H1 (cell line): ENCODE measurements at regions not wholly inside any gene's neighbourhood (a gene's known extent, or its start where the extent isn't known, plus 50 kb on each side); places are given as distances from the start of the nearest gene placed in this dataset.

Experiments used
- CTCF ChIA-PET: fragments of 300-600 bp; sonication (Branson Sonifier 250); formaldehyde crosslinking; loops from one replicate; lab custom pipeline; 2021; ENCODE audit not compliant: partially characterized antibody; lab: Charles Lee
- POLR2A ChIA-PET: fragments of 300-600 bp; sonication (Branson Sonifier 250); formaldehyde crosslinking; loops from one replicate; lab custom pipeline; 2021; ENCODE audit warnings: inconsistent platforms; ENCODE audit not compliant: partially characterized antibody; lab: Charles Lee
- DNase-seq, 2 experiments: peaks; one replicate each; pipeline versions ENCODE4 v3.0.0 to v3.0.0-alpha.2; 2010 to 2022; ENCODE audit warnings: low spot score in 2 of 2, low read depth in 1 of 2, mixed read lengths in 1 of 2
- FAIRE-seq: peaks from 2 replicates; lab custom pipeline; 2011; peaks lifted over from hg19 to GRCh38; lab: Jason Lieb, UNC
- H2AFZ ChIP-seq: 2 replicates; pipeline ENCODE4 v1.8.1; 2012; ENCODE audit warnings: low read length, inconsistent platforms
- H2AK5ac ChIP-seq: 2 replicates; pipeline ENCODE4 v1.6.1; 2013; ENCODE audit warnings: low read depth, low read length
- H2BK120ac ChIP-seq: replicated peaks from 2 replicates; pipeline ENCODE3; 2013; ENCODE audit warnings: low read depth, low read length, inconsistent platforms
- H2BK12ac ChIP-seq: 2 replicates; pipeline ENCODE4 v1.6.1; 2013; ENCODE audit warnings: low read depth, low read length
- H2BK15ac ChIP-seq: 2 replicates; pipeline ENCODE4 v1.6.1; 2013; ENCODE audit warnings: low read length
- H2BK20ac ChIP-seq: 2 replicates; pipeline ENCODE4 v1.6.1; 2013; ENCODE audit warnings: low read length
- H2BK5ac ChIP-seq: 2 replicates; pipeline ENCODE4 v1.6.1; 2013; ENCODE audit warnings: low read depth, low read length
- H3K14ac ChIP-seq: 2 replicates; pipeline ENCODE4 v1.6.1; 2013; ENCODE audit warnings: inconsistent platforms; ENCODE audit not compliant: insufficient read length
- H3K18ac ChIP-seq: 2 replicates; pipeline ENCODE4 v1.6.1; 2013; ENCODE audit warnings: low read length; ENCODE audit errors: extremely low read depth
- H3K23ac ChIP-seq: 2 replicates; pipeline ENCODE4 v1.6.1; 2013; ENCODE audit warnings: inconsistent platforms; ENCODE audit not compliant: insufficient read length
- H3K23me2 ChIP-seq: 2 replicates; pipeline ENCODE4 v1.6.1; 2013; ENCODE audit warnings: low read depth, low read length
- H3K27ac ChIP-seq: 2 replicates; pipeline ENCODE4 v1.6.1; 2011; ENCODE audit warnings: low read depth, low read length, inconsistent platforms
- H3K27me3 ChIP-seq, 4 experiments: replicated peaks in 1 of 4; 1 replicate in 1 of 4; 2 replicates in 3 of 4; pipeline versions ENCODE4 v1.6.1 to v1.8.1; 2011 to 2013; ENCODE audit warnings: low read length in 3 of 4, mild to moderate bottlenecking in 3 of 4, inconsistent platforms in 2 of 4, mixed read lengths in 2 of 4, moderate library complexity in 1 of 4; ENCODE audit not compliant: control insufficient read depth in 3 of 4, insufficient read depth in 3 of 4; ENCODE audit errors: extremely low read depth in 1 of 4
- H3K36me3 ChIP-seq, 4 experiments: 2 replicates each; pipeline versions ENCODE4 v1.6.1 to v1.8.1; 2011 to 2013; ENCODE audit warnings: mild to moderate bottlenecking in 4 of 4, low read length in 3 of 4, moderate library complexity in 2 of 4, control low read depth in 1 of 4, inconsistent platforms in 1 of 4; ENCODE audit not compliant: insufficient read depth in 4 of 4, control insufficient read depth in 2 of 4
- H3K4ac ChIP-seq: replicated peaks from 2 replicates; pipeline ENCODE3; 2013; ENCODE audit warnings: low read length, low read depth, mixed read lengths, inconsistent platforms; ENCODE audit not compliant: insufficient read length
- H3K4me1 ChIP-seq, 4 experiments: replicated peaks in 1 of 4; 1 replicate in 1 of 4; 2 replicates in 3 of 4; pipeline versions ENCODE4 v1.6.1 to v1.8.1; 2011 to 2013; ENCODE audit warnings: low read length in 3 of 4, inconsistent platforms in 2 of 4, mixed read lengths in 1 of 4; ENCODE audit not compliant: insufficient read depth in 4 of 4, control insufficient read depth in 3 of 4
- H3K4me2 ChIP-seq, 2 experiments: 2 replicates each; pipeline versions ENCODE4 v1.6.1 to v1.8.1; 2011 to 2013; ENCODE audit warnings: low read depth in 2 of 2, low read length in 2 of 2, control low read depth in 1 of 2, inconsistent platforms in 1 of 2, mild to moderate bottlenecking in 1 of 2; ENCODE audit not compliant: insufficient read depth in 1 of 2
- H3K4me3 ChIP-seq, 4 experiments: fragments of 200-600, 300-600 bp in 1 of 4; sonication (generic), shearing (Covaris generic), sonication (Bioruptor Twin) in 1 of 4; 2 replicates each; pipeline versions ENCODE4 v1.5.1 to v1.8.1; 2011 to 2016; ENCODE audit warnings: low read length in 4 of 4, low read depth in 3 of 4, control low read depth in 2 of 4, inconsistent platforms in 2 of 4, mild to moderate bottlenecking in 2 of 4, mixed read lengths in 1 of 4, moderate library complexity in 1 of 4; ENCODE audit not compliant: insufficient read depth in 2 of 4; ENCODE audit errors: extremely low read depth in 1 of 4
- H3K56ac ChIP-seq: replicated peaks from 2 replicates; pipeline ENCODE3; 2013; ENCODE audit warnings: low read depth, mild to moderate bottlenecking, mixed read lengths, low read length, inconsistent platforms; ENCODE audit not compliant: insufficient read length
- H3K79me1 ChIP-seq: 2 replicates; pipeline ENCODE4 v1.6.1; 2013; ENCODE audit warnings: low read depth, low read length, control low read depth
- H3K79me2 ChIP-seq, 2 experiments: 2 replicates each; pipeline versions ENCODE4 v1.6.1 to v1.8.1; 2012 to 2013; ENCODE audit warnings: low read length in 2 of 2, mild to moderate bottlenecking in 2 of 2, inconsistent platforms in 1 of 2; ENCODE audit not compliant: insufficient read depth in 2 of 2, control insufficient read depth in 1 of 2
- H3K9ac ChIP-seq, 4 experiments: replicated peaks in 1 of 4; 1 replicate in 1 of 4; 2 replicates in 3 of 4; pipeline versions ENCODE4 v1.6.1 to v1.8.1; 2011 to 2013; ENCODE audit warnings: low read depth in 3 of 4, low read length in 3 of 4, control low read depth in 2 of 4, mild to moderate bottlenecking in 2 of 4, moderate library complexity in 2 of 4, inconsistent platforms in 1 of 4; ENCODE audit errors: extremely low read depth in 1 of 4
- H3K9me3 ChIP-seq, 2 experiments: 2 replicates each; pipeline versions ENCODE4 v1.6.1 to v1.8.1; 2012 to 2013; ENCODE audit warnings: mild to moderate bottlenecking in 2 of 2, moderate library complexity in 2 of 2, control low read depth in 1 of 2, inconsistent platforms in 1 of 2, low read depth in 1 of 2, low read length in 1 of 2, mixed read lengths in 1 of 2; ENCODE audit not compliant: insufficient read depth in 2 of 2
- H4K20me1 ChIP-seq, 2 experiments: replicated peaks in 1 of 2; 2 replicates each; pipeline versions ENCODE3 to v1.8.1; 2011 to 2013; ENCODE audit warnings: inconsistent platforms in 2 of 2, low read length in 2 of 2, mild to moderate bottlenecking in 1 of 2; ENCODE audit not compliant: insufficient read depth in 2 of 2, control insufficient read depth in 1 of 2
- H4K5ac ChIP-seq: 2 replicates; pipeline ENCODE4 v1.6.1; 2013; ENCODE audit warnings: low read length, low read depth, mixed read lengths, inconsistent platforms; ENCODE audit not compliant: insufficient read length
- H4K8ac ChIP-seq: 2 replicates; pipeline ENCODE4 v1.8.0; 2013; ENCODE audit warnings: mild to moderate bottlenecking, moderate library complexity, low read length, inconsistent platforms; ENCODE audit not compliant: insufficient read depth; ENCODE audit errors: extremely low read depth
- H4K91ac ChIP-seq: replicated peaks from 2 replicates; pipeline ENCODE3; 2013; ENCODE audit warnings: low read length, mixed read lengths, inconsistent platforms; ENCODE audit not compliant: insufficient read length
- BRCA1 ChIP-seq: IDR thresholded peaks from 2 replicates; pipeline ENCODE4 v1.6.1; 2012; ENCODE audit warnings: low read depth, low read length, improper control_type of control experiment
- CHD1 ChIP-seq: IDR thresholded peaks from 2 replicates; pipeline ENCODE4 v1.6.1; 2012; ENCODE audit warnings: low read depth, low read length, improper control_type of control experiment
- KDM4A ChIP-seq: IDR thresholded peaks from one replicate; pipeline ENCODE4 v1.7.1; 2012; ENCODE audit warnings: low read depth, mild to moderate bottlenecking, moderate library complexity, low read length, inconsistent platforms; ENCODE audit not compliant: severe bottlenecking
- POU5F1 ChIP-seq: IDR thresholded peaks from 2 replicates; pipeline ENCODE4 v1.6.1; 2011; ENCODE audit warnings: low read depth, mild to moderate bottlenecking, low read length, moderate library complexity
- SP1 ChIP-seq: IDR thresholded peaks from 2 replicates; pipeline ENCODE4 v1.6.1; 2011; ENCODE audit warnings: low read depth, low read length
- WGBS, 2 experiments: shearing (Covaris generic) in 1 of 2; methylation state at CpG; one replicate each; pipeline versions ENCODE4 v1.1.6 to v1.1.7; 2013 to 2015; ENCODE audit warnings: low lambda C conversion rate in 2 of 2, mixed read lengths in 2 of 2, inconsistent platforms in 1 of 2, low coverage in 1 of 2, missing lambda C conversion rate in 1 of 2; ENCODE audit not compliant: insufficient replicate concordance in 2 of 2, insufficient coverage in 1 of 2, insufficient read length in 1 of 2; ENCODE audit errors: extremely low coverage in 1 of 2, missing lambda C conversion rate in 1 of 2; 5-methylcytosine and 5-hydroxymethylcytosine counted together

GRCh38 chr14:85234156-85235025 lies 295.6 kb upstream of the FLRT2 start:
- FAIRE-seq, result no peak
- ChIA-PET POLR2A (no interaction called here), CTCF (interaction anchor here (1.4 kb wide), 1 partner anchor 301 kb away, joined by 3 read pairs; no protein-coding TSS in a partner anchor)
- no peaks in the 10 kb centered on the region for H3K79me2 ChIP-seq
- no peak overlapping the region; the same call in 1 of the 2 replicates for H2AFZ ChIP-seq
- H2BK5ac ChIP-seq, result no peak overlapping the region
- no peak overlapping the region for H2BK12ac ChIP-seq
- no peaks in the 10 kb centered on the region for H3K4me1 ChIP-seq
- H2BK20ac ChIP-seq, result no peak overlapping the region
- no peak for DNase-seq
- no peak for TF ChIP-seq POU5F1
- TF ChIP-seq CHD1, result no peak
- TF ChIP-seq BRCA1, result no peak
- TF ChIP-seq SP1, result no peak
- TF ChIP-seq KDM4A, result no peak
- WGBS, 2 experiments, result 93% methylated on average over 10 of the region's 10 CpGs; no CpG with 5 or more reads in 1 of the 2 experiments
- no peak overlapping the region for H3K18ac ChIP-seq
- no peaks in the 10 kb centered on the region for H3K23me2 ChIP-seq
- no peaks in the 10 kb centered on the region for H3K36me3 ChIP-seq
- H3K23ac ChIP-seq, result no peak overlapping the region
- H2BK15ac ChIP-seq, result no peak overlapping the region
- H2BK120ac ChIP-seq, result no peak overlapping the region
- H3K4me2 ChIP-seq, result no peak overlapping the region
- no peaks in the 10 kb centered on the region; a peak in 1 of 4 replicates for H3K9me3 ChIP-seq
- H3K27ac ChIP-seq, result no peak overlapping the region
- H3K56ac ChIP-seq, result no peak overlapping the region
- no peak overlapping the region for H4K8ac ChIP-seq
- no peaks in the 10 kb centered on the region for H3K27me3 ChIP-seq
- no peak overlapping the region for H3K4ac ChIP-seq
- H3K79me1 ChIP-seq, result no peaks in the 10 kb centered on the region
- H3K14ac ChIP-seq, result no peak overlapping the region
- H4K91ac ChIP-seq, result no peak overlapping the region
- H4K20me1 ChIP-seq, result no peaks in the 10 kb centered on the region
- no peak overlapping the region for H2AK5ac ChIP-seq
- H3K4me3 ChIP-seq, result no peak overlapping the region
- H4K5ac ChIP-seq, result no peak overlapping the region
- no peak overlapping the region for H3K9ac ChIP-seq
